Liver (tissue), 8 donors: ENCODE measurements at regions not wholly inside any gene's neighbourhood (a gene's known extent, or its start where the extent isn't known, plus 50 kb on each side); places are given as distances from the start of the nearest gene placed in this dataset.

ENCODE experiments used
- DNase-seq: peaks from one replicate; pipeline ENCODE4 v3.0.0-alpha.2; 2017; ENCODE audit warnings: low spot score
- H3K27ac ChIP-seq, 2 donors: one replicate each; pipeline ENCODE4 v1.7.0; 2013; ENCODE audit warnings: inconsistent platforms in 2 of 2, low read length in 2 of 2, control low read depth in 1 of 2, low read depth in 1 of 2, mild to moderate bottlenecking in 1 of 2
- H3K27me3 ChIP-seq, 4 donors: one replicate each; pipeline versions ENCODE4 v1.6.1 to v1.7.0; 2013; ENCODE audit warnings: low read length in 3 of 4, inconsistent platforms in 1 of 4, mild to moderate bottlenecking in 1 of 4, moderate library complexity in 1 of 4; ENCODE audit not compliant: control insufficient read depth in 4 of 4, insufficient read depth in 4 of 4
- H3K36me3 ChIP-seq, 4 donors: one replicate each; pipeline versions ENCODE4 v1.6.1 to v1.7.0; 2013; ENCODE audit warnings: low read length in 3 of 4, mild to moderate bottlenecking in 3 of 4, low read depth in 1 of 4, moderate library complexity in 1 of 4; ENCODE audit not compliant: control insufficient read depth in 4 of 4, insufficient read depth in 3 of 4
- H3K4me1 ChIP-seq, 4 donors: one replicate each; pipeline versions ENCODE4 v1.6.1 to v1.7.0; 2013; ENCODE audit warnings: low read length in 3 of 4, mild to moderate bottlenecking in 3 of 4, moderate library complexity in 1 of 4; ENCODE audit not compliant: control insufficient read depth in 4 of 4, insufficient read depth in 4 of 4
- H3K4me3 ChIP-seq, 3 donors: one replicate each; pipeline versions ENCODE4 v1.6.1 to v1.7.0; 2013; ENCODE audit warnings: low read length in 3 of 3, control low read depth in 1 of 3, low read depth in 1 of 3, mild to moderate bottlenecking in 1 of 3
- H3K9ac ChIP-seq, 2 donors: one replicate each; pipeline ENCODE4 v1.7.0; 2013; ENCODE audit warnings: low read length in 2 of 2, mild to moderate bottlenecking in 2 of 2, moderate library complexity in 2 of 2, control low read depth in 1 of 2, low read depth in 1 of 2
- H3K9me3 ChIP-seq, 4 donors: one replicate each; pipeline versions ENCODE4 v1.6.1 to v1.7.0; 2013; ENCODE audit warnings: low read length in 3 of 4; ENCODE audit not compliant: control insufficient read depth in 4 of 4
- EGR1 ChIP-seq, 2 donors: IDR thresholded peaks; 2 replicates each; pipeline ENCODE4 v1.6.1; 2016 to 2018; ENCODE audit warnings: antibody characterized with exemption in 2 of 2, low read depth in 2 of 2
- FOXA1 ChIP-seq: IDR thresholded peaks from 2 replicates; pipeline ENCODE4 v1.6.1; 2016; ENCODE audit warnings: antibody characterized with exemption
- FOXA2 ChIP-seq: IDR thresholded peaks from 2 replicates; pipeline ENCODE4 v1.6.1; 2016; ENCODE audit warnings: antibody characterized with exemption
- GABPA ChIP-seq, 2 donors: IDR thresholded peaks in 1 of 2; conservative IDR thresholded peaks in 1 of 2; 2 replicates each; pipeline ENCODE4 v1.6.1; 2016; ENCODE audit warnings: antibody characterized with exemption in 2 of 2, mild to moderate bottlenecking in 1 of 2, moderate library complexity in 1 of 2
- HNF4A ChIP-seq, 2 donors: conservative IDR thresholded peaks; 2 replicates each; pipeline ENCODE4 v1.6.1; 2016; ENCODE audit warnings: antibody characterized with exemption in 2 of 2, mild to moderate bottlenecking in 2 of 2
- HNF4G ChIP-seq: IDR thresholded peaks from 2 replicates; pipeline ENCODE4 v1.6.1; 2016; ENCODE audit warnings: antibody characterized with exemption
- JUND ChIP-seq, 2 donors: IDR thresholded peaks; 2 replicates each; pipeline ENCODE4 v1.6.1; 2016; ENCODE audit warnings: antibody characterized with exemption in 2 of 2
- NR2F2 ChIP-seq: IDR thresholded peaks from 2 replicates; pipeline ENCODE4 v1.6.1; 2016; ENCODE audit warnings: antibody characterized with exemption
- RAD21 ChIP-seq, 2 donors: IDR thresholded peaks; 2 replicates each; pipeline ENCODE4 v1.6.1; 2016; ENCODE audit warnings: antibody characterized with exemption in 2 of 2, mild to moderate bottlenecking in 2 of 2
- RXRA ChIP-seq, 2 donors: IDR thresholded peaks; 2 replicates each; pipeline ENCODE4 v1.6.1; 2017 to 2018; ENCODE audit warnings: antibody characterized with exemption in 2 of 2, mild to moderate bottlenecking in 1 of 2
- SP1 ChIP-seq: IDR thresholded peaks from 2 replicates; pipeline ENCODE4 v1.6.1; 2018; ENCODE audit warnings: antibody characterized with exemption, mild to moderate bottlenecking
- TAF1 ChIP-seq: conservative IDR thresholded peaks from 2 replicates; pipeline ENCODE4 v1.6.1; 2016; ENCODE audit warnings: antibody characterized with exemption, mild to moderate bottlenecking
- YY1 ChIP-seq: IDR thresholded peaks from 2 replicates; pipeline ENCODE4 v1.6.1; 2016; ENCODE audit warnings: antibody characterized with exemption, mild to moderate bottlenecking
- WGBS: extraction: QIAGEN DNeasy Blood & Tissue Kit; methylation state at CpG from one replicate; pipeline ENCODE4 v1.1.7; 2013; 5-methylcytosine and 5-hydroxymethylcytosine counted together
- TF ChIP-seq, protein P1 (sequence below): IDR thresholded peaks from 2 replicates; pipeline ENCODE4 v1.6.1; 2016; ENCODE audit warnings: antibody characterized with exemption
- TF ChIP-seq, protein P2 (sequence below): IDR thresholded peaks from 2 replicates; pipeline ENCODE4 v1.6.1; 2016; ENCODE audit warnings: antibody characterized with exemption, mild to moderate bottlenecking
- TF ChIP-seq, protein P3 (sequence below): fragments of 150-350 bp; IDR thresholded peaks from 2 replicates; pipeline ENCODE4 v1.5.1; 2017; ENCODE audit warnings: improper control_type of control experiment, low read depth, low read length; ENCODE audit not compliant: missing input control
- TF ChIP-seq, protein P4 (sequence below): IDR thresholded peaks from 2 replicates; pipeline ENCODE4 v1.6.1; 2016; ENCODE audit warnings: antibody characterized with exemption
- TF ChIP-seq, protein P5 (sequence below): IDR thresholded peaks from 2 replicates; pipeline ENCODE4 v1.6.1; 2016; ENCODE audit warnings: antibody characterized with exemption
- donor health status: healthy.
- donor health status: healthy.
- donor health status: healthy.
- donor health status: healthy.
- donor health status: healthy.

DNA sequence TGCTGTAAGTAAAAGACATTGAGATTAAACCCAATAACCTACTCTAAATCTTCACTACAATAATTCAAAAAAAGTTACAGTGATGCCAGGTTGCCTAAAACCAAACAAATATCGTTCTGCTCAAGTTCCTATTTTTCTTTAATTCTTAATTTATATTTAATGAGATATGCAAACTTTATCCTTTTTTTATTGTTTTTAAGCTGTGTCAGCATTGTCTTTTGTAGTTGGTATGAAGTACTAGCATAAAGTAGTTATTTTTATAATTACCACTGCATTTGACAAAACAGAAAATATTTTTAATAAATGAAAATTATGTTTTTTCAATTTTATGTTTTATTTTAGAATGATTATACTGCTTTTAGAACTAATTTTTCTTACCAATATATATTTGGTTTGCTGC lies 1431.1 kb upstream of the PCDH7 start:
- 53% methylated on average over 1 of the region's 1 CpG for WGBS

DNA sequence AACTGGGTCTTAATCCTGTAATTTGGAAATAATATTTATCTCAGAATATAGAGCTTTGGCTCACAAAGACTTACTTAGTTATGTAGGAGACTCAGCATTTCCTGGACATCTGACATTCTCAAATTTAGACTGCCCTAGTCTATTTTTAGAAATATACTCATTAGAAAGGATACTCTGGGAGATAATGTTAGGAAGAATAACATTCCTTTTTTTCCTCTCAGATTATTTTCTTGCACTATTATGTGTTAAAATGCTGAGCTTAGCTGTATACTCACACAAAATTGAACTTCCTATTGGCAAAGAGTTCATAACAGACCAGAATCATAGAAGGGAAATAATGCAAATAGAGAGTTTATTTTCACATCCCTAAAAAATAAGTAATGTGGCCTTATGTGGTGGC lies 1424.9 kb upstream of the PCDH7 start:
- Histone ChIP-seq H3K4me3 (no peak overlapping the region), H3K27me3 (no peaks in the 10 kb centered on the region), H3K4me1 (no peaks in the 10 kb centered on the region), H3K36me3 (no peaks in the 10 kb centered on the region), H3K9ac (no peak overlapping the region), H3K9me3 (no peaks in the 10 kb centered on the region), H3K27ac (no peak overlapping the region)
- DNase-seq, result no peak
- TF ChIP-seq RAD21 (IDR thresholded peaks at IDR 0.05), result no peak
- TF ChIP-seq TAF1, result no peak
- no peak for TF ChIP-seq FOXA2
- no peak for TF ChIP-seq JUND (IDR thresholded peaks at IDR 0.05)
- TF ChIP-seq FOXA1, result no peak
- TF ChIP-seq HNF4A (conservative IDR thresholded peaks at IDR 0.05), result no peak
- TF ChIP-seq SP1, result no peak
- TF ChIP-seq, protein P1, sequence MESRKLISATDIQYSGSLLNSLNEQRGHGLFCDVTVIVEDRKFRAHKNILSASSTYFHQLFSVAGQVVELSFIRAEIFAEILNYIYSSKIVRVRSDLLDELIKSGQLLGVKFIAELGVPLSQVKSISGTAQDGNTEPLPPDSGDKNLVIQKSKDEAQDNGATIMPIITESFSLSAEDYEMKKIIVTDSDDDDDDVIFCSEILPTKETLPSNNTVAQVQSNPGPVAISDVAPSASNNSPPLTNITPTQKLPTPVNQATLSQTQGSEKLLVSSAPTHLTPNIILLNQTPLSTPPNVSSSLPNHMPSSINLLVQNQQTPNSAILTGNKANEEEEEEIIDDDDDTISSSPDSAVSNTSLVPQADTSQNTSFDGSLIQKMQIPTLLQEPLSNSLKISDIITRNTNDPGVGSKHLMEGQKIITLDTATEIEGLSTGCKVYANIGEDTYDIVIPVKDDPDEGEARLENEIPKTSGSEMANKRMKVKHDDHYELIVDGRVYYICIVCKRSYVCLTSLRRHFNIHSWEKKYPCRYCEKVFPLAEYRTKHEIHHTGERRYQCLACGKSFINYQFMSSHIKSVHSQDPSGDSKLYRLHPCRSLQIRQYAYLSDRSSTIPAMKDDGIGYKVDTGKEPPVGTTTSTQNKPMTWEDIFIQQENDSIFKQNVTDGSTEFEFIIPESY, result no peak
- TF ChIP-seq EGR1 (IDR thresholded peaks at IDR 0.05; ENCODE audit: low read depth in 2 of 2), result no peak
- no peak for TF ChIP-seq GABPA (IDR thresholded peaks at IDR 0.05 in 1 of 2, conservative IDR thresholded peaks at IDR 0.05 in 1 of 2)
- no peak for TF ChIP-seq NR2F2
- no peak for TF ChIP-seq YY1

More for the DNA sequence above, 1431.1 kb upstream of the PCDH7 start:
- no peak for DNase-seq
- no peaks in the 10 kb centered on the region for H3K36me3 ChIP-seq
- no peak overlapping the region for H3K9ac ChIP-seq
- no peak overlapping the region for H3K27ac ChIP-seq
- TF ChIP-seq TAF1 (no peak), RXRA (IDR thresholded peaks at IDR 0.05) (no peak), HNF4A (conservative IDR thresholded peaks at IDR 0.05) (no peak), JUND (IDR thresholded peaks at IDR 0.05) (no peak), NR2F2 (no peak), GABPA (IDR thresholded peaks at IDR 0.05 in 1 of 2, conservative IDR thresholded peaks at IDR 0.05 in 1 of 2) (no peak), FOXA2 (no peak), EGR1 (IDR thresholded peaks at IDR 0.05; ENCODE audit: low read depth in 2 of 2) (no peak), RAD21 (IDR thresholded peaks at IDR 0.05) (no peak), YY1 (no peak), FOXA1 (no peak), SP1 (no peak), HNF4G (no peak)
- TF ChIP-seq, protein P2, sequence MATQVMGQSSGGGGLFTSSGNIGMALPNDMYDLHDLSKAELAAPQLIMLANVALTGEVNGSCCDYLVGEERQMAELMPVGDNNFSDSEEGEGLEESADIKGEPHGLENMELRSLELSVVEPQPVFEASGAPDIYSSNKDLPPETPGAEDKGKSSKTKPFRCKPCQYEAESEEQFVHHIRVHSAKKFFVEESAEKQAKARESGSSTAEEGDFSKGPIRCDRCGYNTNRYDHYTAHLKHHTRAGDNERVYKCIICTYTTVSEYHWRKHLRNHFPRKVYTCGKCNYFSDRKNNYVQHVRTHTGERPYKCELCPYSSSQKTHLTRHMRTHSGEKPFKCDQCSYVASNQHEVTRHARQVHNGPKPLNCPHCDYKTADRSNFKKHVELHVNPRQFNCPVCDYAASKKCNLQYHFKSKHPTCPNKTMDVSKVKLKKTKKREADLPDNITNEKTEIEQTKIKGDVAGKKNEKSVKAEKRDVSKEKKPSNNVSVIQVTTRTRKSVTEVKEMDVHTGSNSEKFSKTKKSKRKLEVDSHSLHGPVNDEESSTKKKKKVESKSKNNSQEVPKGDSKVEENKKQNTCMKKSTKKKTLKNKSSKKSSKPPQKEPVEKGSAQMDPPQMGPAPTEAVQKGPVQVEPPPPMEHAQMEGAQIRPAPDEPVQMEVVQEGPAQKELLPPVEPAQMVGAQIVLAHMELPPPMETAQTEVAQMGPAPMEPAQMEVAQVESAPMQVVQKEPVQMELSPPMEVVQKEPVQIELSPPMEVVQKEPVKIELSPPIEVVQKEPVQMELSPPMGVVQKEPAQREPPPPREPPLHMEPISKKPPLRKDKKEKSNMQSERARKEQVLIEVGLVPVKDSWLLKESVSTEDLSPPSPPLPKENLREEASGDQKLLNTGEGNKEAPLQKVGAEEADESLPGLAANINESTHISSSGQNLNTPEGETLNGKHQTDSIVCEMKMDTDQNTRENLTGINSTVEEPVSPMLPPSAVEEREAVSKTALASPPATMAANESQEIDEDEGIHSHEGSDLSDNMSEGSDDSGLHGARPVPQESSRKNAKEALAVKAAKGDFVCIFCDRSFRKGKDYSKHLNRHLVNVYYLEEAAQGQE, result no peak
- TF ChIP-seq, protein P1, result no peak
- TF ChIP-seq, protein P3, sequence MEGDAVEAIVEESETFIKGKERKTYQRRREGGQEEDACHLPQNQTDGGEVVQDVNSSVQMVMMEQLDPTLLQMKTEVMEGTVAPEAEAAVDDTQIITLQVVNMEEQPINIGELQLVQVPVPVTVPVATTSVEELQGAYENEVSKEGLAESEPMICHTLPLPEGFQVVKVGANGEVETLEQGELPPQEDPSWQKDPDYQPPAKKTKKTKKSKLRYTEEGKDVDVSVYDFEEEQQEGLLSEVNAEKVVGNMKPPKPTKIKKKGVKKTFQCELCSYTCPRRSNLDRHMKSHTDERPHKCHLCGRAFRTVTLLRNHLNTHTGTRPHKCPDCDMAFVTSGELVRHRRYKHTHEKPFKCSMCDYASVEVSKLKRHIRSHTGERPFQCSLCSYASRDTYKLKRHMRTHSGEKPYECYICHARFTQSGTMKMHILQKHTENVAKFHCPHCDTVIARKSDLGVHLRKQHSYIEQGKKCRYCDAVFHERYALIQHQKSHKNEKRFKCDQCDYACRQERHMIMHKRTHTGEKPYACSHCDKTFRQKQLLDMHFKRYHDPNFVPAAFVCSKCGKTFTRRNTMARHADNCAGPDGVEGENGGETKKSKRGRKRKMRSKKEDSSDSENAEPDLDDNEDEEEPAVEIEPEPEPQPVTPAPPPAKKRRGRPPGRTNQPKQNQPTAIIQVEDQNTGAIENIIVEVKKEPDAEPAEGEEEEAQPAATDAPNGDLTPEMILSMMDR, result no peak
- TF ChIP-seq, protein P4, sequence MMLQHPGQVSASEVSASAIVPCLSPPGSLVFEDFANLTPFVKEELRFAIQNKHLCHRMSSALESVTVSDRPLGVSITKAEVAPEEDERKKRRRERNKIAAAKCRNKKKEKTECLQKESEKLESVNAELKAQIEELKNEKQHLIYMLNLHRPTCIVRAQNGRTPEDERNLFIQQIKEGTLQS, result no peak
- TF ChIP-seq, protein P5, sequence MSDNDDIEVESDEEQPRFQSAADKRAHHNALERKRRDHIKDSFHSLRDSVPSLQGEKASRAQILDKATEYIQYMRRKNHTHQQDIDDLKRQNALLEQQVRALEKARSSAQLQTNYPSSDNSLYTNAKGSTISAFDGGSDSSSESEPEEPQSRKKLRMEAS, result no peak
- H3K4me3 ChIP-seq, result no peak overlapping the region
- no peaks in the 10 kb centered on the region for H3K27me3 ChIP-seq
- H3K9me3 ChIP-seq, result no peaks in the 10 kb centered on the region
- no peaks in the 10 kb centered on the region for H3K4me1 ChIP-seq
